ENCODE measurements at regions not wholly inside any gene's neighbourhood (a gene's known extent, or its start where the extent isn't known, plus 50 kb on each side); places are given as distances from the start of the nearest gene placed in this dataset.

GRCh38 chr4:106691749-106692148 is 323.2 kb upstream of the GIMD1 start:
- TF ChIP-seq, protein P1, sequence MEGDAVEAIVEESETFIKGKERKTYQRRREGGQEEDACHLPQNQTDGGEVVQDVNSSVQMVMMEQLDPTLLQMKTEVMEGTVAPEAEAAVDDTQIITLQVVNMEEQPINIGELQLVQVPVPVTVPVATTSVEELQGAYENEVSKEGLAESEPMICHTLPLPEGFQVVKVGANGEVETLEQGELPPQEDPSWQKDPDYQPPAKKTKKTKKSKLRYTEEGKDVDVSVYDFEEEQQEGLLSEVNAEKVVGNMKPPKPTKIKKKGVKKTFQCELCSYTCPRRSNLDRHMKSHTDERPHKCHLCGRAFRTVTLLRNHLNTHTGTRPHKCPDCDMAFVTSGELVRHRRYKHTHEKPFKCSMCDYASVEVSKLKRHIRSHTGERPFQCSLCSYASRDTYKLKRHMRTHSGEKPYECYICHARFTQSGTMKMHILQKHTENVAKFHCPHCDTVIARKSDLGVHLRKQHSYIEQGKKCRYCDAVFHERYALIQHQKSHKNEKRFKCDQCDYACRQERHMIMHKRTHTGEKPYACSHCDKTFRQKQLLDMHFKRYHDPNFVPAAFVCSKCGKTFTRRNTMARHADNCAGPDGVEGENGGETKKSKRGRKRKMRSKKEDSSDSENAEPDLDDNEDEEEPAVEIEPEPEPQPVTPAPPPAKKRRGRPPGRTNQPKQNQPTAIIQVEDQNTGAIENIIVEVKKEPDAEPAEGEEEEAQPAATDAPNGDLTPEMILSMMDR (IDR thresholded peaks at IDR 0.05), result no peak
- TF ChIP-seq POLR2A (IDR thresholded peaks at IDR 0.05), result no peak
